GM12873 (cell line): ENCODE measurements at regions not wholly inside any gene's neighbourhood (a gene's known extent, or its start where the extent isn't known, plus 50 kb on each side); places are given as distances from the start of the nearest gene placed in this dataset.

Experiments used
- TF ChIP-seq, protein P1 (sequence below): IDR thresholded peaks from 2 replicates; pipeline ENCODE4 v1.5.1; 2012; ENCODE audit warnings: low read depth, mild to moderate bottlenecking, moderate library complexity, low read length, control low read depth; ENCODE audit not compliant: insufficient read depth; ENCODE audit errors: missing control alignments

DNA sequence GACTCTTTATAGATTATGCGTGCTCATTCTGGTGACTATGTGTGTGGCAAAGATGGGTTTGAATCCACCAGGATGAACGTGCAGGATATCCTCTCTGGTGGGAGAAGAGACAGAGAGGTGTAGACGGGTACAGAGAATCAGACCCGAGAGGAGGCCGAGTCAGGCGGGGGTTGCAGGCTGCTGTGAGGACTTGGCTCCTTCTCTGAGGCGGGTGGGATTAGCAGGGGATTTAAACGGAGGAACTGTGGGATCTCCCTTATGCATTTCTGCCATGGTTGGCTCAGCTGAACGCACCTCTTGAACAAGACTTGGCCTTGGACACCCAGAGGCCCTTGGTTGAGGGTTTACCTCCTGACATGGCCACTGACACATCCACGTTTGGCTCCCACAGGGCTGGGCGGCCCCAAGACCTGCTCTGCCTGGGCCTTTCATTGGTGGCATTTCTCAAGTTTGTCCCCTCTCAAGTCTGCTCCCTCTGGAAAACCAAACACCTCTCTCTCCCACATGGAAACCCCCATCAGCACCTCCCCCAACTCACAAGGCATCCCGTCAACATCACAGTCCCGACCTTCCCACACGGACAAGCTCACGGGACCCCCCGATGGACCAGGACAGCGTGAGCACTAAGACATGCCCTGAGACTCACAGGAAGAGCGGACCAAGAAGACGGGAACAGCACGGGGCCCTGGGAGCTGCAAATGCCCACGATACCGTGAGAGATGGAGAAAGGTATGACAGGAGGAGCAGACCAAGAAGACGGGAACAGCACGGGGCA, 158.3 kb downstream of the RTP5 start:
- TF ChIP-seq, protein P1, sequence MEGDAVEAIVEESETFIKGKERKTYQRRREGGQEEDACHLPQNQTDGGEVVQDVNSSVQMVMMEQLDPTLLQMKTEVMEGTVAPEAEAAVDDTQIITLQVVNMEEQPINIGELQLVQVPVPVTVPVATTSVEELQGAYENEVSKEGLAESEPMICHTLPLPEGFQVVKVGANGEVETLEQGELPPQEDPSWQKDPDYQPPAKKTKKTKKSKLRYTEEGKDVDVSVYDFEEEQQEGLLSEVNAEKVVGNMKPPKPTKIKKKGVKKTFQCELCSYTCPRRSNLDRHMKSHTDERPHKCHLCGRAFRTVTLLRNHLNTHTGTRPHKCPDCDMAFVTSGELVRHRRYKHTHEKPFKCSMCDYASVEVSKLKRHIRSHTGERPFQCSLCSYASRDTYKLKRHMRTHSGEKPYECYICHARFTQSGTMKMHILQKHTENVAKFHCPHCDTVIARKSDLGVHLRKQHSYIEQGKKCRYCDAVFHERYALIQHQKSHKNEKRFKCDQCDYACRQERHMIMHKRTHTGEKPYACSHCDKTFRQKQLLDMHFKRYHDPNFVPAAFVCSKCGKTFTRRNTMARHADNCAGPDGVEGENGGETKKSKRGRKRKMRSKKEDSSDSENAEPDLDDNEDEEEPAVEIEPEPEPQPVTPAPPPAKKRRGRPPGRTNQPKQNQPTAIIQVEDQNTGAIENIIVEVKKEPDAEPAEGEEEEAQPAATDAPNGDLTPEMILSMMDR = no peak

DNA sequence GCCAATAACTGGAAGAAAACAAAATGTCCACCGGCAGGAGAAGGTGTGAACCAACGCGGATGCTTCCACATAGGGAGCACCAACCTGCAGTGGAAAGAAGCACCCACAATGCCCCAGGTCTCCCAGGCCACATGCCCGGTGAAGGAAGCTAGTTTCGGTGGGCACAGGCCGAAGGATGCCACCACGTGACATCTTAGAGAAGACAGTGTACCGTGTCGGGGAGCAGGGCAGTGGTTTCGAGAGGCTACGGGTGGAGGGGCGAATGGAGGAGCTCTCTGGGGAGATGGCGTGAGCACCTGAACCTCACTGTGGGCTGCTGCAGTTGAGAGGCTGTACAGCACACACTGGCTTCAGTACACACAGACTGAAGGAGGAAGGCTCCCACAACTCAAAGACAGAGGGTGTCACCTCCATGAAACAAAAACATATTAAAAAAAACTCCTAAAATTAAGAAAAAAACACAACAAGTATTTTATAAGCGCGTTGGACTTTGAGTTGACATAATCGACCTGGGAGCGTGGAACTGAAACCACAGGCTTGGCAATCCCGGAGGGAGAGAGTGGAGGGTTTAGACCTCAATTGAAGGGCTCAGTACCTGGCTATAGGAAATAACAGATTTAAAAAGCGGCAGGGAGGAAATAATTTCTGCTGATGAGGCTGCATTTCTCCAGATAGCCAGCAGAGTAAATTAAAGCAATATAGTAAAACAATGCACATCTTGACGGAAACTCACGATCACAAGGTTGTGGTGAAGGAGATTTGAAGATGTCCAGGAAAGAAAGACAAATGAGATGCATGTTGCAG, 160.1 kb downstream of the RTP5 start:
- TF ChIP-seq, protein P1 = peak; percentile 23

DNA sequence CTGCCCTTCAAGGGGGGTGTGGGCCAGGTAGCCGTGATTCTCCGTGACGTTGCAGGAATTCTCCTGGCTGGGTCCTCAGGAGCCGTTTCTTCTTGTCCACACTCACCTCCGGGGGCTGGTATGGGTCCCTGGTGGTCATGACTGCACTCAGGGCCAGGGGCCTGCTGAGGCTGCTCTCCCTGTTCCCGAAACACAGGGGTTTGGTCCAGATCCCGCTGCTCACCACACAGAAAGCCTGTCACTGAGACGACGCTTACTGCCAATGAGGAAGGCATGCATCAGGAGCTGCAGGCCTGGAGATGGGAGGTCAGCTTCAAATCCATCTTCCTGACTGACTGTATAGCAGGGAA, 160.7 kb downstream of the RTP5 start:
- TF ChIP-seq, protein P1 = no peak

DNA sequence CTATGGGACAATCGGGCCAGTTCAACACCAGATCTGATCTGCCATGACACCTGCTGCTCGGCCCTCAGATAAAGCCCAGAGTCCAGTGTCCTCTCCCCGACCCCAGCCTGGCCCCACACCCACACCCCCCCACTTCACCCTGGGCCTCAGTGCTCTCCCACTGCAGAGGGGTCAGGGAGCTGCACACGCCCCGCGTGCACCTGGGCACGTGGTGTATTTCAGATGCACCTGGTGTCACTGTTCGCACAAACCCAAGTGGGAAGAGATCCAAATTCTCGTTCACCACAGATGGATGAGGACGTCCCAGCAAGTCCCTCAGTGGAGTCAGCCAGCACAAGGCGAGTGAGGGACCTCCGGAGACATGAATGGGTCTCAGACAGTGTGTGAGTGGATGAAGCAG, 161.3 kb downstream of the RTP5 start:
- TF ChIP-seq, protein P1 = no peak

DNA sequence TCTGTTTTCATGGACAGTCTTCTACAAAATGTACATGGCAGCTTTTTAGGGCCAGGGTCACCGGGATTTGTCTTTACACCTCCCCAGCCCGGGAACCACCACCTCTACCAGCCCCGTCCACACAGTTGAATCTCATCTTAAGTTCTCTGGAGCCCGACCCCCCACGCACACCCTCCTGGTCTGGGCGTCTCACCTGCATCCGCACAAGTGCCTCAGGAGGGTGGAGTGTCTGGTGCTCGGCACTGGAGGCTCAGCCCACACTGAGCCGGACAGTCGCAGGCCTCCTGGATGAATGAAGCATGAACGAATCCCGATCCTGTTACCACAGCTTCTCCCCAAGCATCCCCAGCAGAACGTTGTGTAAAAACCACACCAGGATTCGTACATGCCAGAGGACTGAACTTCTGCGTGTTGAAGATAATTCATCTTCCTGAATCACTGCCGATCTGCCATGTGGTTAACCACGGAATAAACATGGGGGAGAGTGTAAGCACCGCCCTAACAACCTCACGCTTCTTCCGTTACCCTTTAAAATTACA, 162.0 kb downstream of the RTP5 start:
- TF ChIP-seq, protein P1 = no peak

DNA sequence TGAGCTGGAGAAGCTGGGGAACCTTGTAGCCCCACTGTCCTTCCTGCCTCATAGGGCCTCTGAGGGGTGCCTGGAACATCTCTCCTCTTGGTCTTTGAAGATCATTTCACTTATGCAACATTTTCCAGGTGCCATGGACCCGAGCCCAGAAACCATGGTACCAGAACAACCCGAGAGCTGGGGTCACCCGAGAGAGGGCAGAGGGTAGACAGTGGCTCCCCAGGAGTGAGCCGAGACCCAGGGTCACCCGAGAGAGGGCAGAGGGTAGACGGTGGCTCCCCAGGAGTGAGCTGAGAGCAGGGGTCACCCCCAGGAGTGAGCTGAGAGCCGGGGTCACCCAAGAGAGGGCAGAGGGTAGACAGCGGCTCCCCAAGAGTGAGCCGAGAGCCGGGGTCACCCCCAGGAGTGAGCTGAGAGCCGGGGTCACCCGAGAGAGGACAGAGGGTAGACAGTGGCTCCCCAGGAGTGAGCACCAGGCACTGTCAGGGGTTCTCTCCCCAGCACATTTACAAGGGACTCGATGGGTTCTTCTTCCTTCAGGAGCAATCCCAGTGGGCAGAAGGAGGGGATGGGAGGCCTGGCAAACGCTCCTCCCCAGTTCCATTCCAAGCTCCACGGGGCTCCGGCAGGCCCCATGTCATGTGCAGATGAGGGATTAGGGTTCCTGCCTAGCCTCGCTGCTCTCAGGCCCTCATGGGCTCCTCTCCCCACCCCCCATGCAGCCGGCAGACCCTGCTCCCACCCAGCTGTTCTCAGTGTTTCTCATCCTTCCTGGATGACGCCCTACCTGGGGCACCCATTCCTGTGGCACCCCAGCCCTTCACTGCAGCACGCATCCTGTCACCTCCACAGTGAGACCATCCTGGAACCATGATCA, 163.5 kb downstream of the RTP5 start:
- TF ChIP-seq, protein P1 = no peak
